ENCODE measurements at regions not wholly inside any gene's neighbourhood (a gene's known extent, or its start where the extent isn't known, plus 50 kb on each side); places are given as distances from the start of the nearest gene placed in this dataset.

DNA sequence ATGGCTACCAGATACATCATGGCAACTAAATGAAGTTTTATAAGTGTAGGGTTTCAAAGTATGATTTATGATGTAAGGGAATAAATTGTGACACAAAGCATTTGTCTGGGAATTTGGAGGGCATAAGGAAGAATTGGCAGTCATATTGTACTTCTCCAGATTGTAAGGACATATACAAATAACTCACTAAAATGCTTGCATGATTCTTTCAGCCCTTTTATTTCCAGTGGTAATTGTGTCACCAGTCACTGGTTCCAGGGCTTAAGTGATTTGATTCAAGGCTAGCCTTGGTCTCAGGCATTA lies 299.4 kb upstream of the ANO5 start:
- TF ChIP-seq, protein P1, sequence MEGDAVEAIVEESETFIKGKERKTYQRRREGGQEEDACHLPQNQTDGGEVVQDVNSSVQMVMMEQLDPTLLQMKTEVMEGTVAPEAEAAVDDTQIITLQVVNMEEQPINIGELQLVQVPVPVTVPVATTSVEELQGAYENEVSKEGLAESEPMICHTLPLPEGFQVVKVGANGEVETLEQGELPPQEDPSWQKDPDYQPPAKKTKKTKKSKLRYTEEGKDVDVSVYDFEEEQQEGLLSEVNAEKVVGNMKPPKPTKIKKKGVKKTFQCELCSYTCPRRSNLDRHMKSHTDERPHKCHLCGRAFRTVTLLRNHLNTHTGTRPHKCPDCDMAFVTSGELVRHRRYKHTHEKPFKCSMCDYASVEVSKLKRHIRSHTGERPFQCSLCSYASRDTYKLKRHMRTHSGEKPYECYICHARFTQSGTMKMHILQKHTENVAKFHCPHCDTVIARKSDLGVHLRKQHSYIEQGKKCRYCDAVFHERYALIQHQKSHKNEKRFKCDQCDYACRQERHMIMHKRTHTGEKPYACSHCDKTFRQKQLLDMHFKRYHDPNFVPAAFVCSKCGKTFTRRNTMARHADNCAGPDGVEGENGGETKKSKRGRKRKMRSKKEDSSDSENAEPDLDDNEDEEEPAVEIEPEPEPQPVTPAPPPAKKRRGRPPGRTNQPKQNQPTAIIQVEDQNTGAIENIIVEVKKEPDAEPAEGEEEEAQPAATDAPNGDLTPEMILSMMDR (IDR thresholded peaks at IDR 0.05 in 4 of 5, conservative IDR thresholded peaks at IDR 0.05 in 1 of 5) = no peak
- TF ChIP-seq POLR2A (IDR thresholded peaks at IDR 0.05) = no peak

All from gastrocnemius medialis (tissue), 4 donors.